ENCODE measurements at regions not wholly inside any gene's neighbourhood (a gene's known extent, or its start where the extent isn't known, plus 50 kb on each side); places are given as distances from the start of the nearest gene placed in this dataset.
"Not testable (repeated sequence)": the region's sequence is repeated elsewhere in the genome, so short reads cannot be mapped to it uniquely, and the experiment has no call there.

- in situ Hi-C loops (cut with MboI; ENCODE audit: low sequenced_read_pairs, unreplicated experiment) = no loop called here
- no peak for DNase-seq (ENCODE audit: low spot score)
- TF ChIP-seq, protein P1, sequence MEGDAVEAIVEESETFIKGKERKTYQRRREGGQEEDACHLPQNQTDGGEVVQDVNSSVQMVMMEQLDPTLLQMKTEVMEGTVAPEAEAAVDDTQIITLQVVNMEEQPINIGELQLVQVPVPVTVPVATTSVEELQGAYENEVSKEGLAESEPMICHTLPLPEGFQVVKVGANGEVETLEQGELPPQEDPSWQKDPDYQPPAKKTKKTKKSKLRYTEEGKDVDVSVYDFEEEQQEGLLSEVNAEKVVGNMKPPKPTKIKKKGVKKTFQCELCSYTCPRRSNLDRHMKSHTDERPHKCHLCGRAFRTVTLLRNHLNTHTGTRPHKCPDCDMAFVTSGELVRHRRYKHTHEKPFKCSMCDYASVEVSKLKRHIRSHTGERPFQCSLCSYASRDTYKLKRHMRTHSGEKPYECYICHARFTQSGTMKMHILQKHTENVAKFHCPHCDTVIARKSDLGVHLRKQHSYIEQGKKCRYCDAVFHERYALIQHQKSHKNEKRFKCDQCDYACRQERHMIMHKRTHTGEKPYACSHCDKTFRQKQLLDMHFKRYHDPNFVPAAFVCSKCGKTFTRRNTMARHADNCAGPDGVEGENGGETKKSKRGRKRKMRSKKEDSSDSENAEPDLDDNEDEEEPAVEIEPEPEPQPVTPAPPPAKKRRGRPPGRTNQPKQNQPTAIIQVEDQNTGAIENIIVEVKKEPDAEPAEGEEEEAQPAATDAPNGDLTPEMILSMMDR (IDR thresholded peaks at IDR 0.05; ENCODE audit: borderline replicate concordance, control extremely low read depth, extremely low read depth, insufficient read depth, missing control alignments) = no peak
These were observed 809.7 kb downstream of the CCSER2 start for GRCh38 chr10:85138046-85138445.

GRCh38 chr10:85139124-85139523 is 810.7 kb downstream of the CCSER2 start:
- TF ChIP-seq, protein P1 (IDR thresholded peaks at IDR 0.05; ENCODE audit: borderline replicate concordance, control extremely low read depth, extremely low read depth, insufficient read depth, missing control alignments) = no peak
- in situ Hi-C loops (cut with MboI; ENCODE audit: low sequenced_read_pairs, unreplicated experiment) = no loop called here
- no peak for DNase-seq (ENCODE audit: low spot score)

DNA sequence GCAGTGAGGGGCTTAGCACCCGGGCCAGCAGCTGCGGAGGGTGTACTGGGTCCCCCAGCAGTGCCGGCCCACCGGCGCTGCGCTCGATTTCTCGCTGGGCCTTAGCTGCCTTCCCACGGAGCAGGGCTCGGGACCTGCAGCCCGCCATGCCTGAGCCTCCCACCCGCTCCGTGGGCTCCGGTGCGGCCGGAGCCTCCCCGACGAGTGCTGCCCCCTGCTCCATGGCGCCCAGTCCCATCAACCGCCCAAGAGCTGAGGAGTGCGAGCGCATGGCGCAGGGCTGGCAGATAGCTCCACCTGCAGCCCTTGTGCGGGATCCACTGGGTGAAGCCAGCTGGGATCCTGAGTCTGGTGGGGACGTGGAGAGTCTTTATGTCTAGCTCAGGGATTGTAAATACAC is 813.1 kb downstream of the CCSER2 start:
- in situ Hi-C loops (cut with MboI; ENCODE audit: low sequenced_read_pairs, unreplicated experiment); DNase-seq (ENCODE audit: low spot score): not testable (repeated sequence)

DNA sequence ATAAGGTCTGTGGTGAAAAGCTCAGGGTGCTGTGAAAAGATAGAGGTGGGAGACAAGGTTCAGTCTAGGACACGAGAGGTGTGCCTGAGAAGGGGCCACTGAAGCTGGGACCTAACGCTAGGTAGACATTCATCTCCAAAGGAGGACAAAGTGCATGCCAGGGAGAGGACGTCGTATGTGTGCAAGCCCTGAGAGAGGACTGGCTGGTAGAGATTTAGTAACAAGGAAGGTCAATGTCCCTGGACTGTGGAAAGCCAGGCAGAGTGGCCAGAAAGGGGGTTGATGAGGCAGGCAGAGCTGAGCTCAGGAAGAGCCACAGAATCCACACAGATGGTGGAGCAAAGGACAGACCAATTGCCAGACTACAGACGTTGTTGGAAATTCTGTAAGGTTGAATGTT is 817.6 kb downstream of the CCSER2 start:
- TF ChIP-seq, protein P1 (IDR thresholded peaks at IDR 0.05; ENCODE audit: borderline replicate concordance, control extremely low read depth, extremely low read depth, insufficient read depth, missing control alignments) = no peak
- no peak for DNase-seq (ENCODE audit: low spot score)
- in situ Hi-C loops (cut with MboI; ENCODE audit: low sequenced_read_pairs, unreplicated experiment) = no loop called here

DNA sequence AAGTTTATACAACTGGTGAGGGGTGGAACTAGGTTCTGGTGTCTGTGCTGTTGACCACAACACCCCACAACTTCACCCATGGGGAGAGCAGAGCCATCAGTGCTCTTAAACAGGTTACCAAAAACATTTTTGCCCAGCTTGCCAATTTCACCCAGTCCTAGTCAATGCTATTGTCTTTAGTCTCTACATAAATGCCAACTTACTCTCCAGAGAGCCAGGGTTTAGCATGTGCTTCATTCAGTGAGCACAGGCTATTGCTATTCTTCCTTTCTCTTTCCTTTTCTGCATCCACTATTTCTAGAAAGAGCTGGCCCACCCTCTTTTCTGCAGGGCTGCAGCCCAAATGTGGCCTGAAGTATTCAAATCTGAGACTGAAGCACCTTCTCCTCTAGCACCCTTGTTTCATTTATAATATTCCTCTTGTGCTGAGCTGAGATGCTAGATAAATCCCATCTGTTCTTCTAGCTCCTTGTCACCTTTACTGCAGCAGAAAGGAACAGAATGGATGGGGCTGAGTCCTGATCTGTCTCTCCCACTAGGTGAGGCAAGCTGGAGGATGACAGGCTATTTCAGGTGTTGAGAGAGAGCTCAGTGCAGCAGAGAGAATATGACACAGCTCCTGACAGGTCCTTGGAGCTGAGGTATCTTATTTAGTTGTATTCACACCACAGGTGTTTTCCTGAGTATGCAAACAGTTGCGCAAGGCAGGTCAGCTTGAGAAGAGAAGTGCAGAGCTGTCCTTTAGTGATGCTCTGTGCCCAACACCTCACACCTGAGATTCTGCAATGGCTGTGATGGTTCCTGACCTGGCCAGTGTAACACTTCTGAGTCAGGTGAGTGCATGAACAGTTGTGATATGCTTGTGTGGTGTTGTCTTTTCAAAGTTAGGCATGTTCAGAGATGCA is 819.2 kb downstream of the CCSER2 start:
- DNase-seq (ENCODE audit: low spot score) = no peak
- in situ Hi-C loops (cut with MboI; ENCODE audit: low sequenced_read_pairs, unreplicated experiment) = no loop called here
- TF ChIP-seq, protein P1 (IDR thresholded peaks at IDR 0.05; ENCODE audit: borderline replicate concordance, control extremely low read depth, extremely low read depth, insufficient read depth, missing control alignments) = no peak

DNA sequence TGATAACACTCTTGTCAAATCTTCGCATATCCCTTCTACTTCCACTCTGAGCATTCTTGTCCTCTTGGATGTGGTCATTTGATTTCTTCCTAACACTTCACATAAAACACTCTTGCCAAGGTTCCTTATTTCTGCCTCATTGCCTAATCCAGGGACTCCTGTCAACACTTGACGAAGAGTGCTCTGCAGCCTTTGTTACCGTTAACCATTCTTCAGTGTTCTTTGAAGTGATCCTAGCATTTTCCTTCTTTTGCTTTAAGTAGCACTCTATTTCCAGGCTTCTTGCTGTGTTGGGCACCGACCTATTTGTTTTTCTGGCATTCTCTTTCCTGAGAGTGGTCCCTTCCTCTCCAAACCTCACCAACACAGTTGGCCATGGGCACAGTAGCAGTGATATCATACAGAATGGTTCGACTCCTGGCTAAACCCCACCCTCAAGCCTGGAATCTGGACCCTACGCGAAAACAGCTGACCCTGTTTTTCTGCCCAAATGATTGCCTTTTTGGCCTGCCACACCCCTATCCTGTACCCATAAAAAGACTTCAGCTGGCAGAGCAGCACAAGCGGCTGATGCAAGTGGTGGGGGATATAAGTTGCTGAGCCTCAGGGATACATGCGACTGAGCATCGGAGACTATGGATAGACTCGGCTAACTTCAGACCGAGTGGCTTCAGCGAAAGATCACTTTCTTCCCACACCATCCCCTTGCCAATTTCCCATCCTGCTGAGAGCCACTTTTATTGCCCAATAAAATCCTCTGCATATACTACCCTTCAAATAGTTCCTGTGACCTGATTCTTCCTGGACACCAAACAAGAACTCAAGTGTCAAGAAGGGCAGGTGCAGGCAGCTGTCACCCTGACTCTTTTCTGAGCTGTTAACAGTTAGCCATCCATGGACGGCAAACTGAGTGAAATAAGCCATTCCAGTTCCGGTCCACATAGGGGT is 820.6 kb downstream of the CCSER2 start:
- TF ChIP-seq, protein P1 (IDR thresholded peaks at IDR 0.05; ENCODE audit: borderline replicate concordance, control extremely low read depth, extremely low read depth, insufficient read depth, missing control alignments) = no peak
- in situ Hi-C loops (cut with MboI; ENCODE audit: low sequenced_read_pairs, unreplicated experiment) = no loop called here
- DNase-seq (ENCODE audit: low spot score) = no peak

Data from GM13976 (cell line).